Hepatocyte (in vitro differentiated cells): ENCODE measurements at regions not wholly inside any gene's neighbourhood (a gene's known extent, or its start where the extent isn't known, plus 50 kb on each side); places are given as distances from the start of the nearest gene placed in this dataset.

Experiments
- DNase-seq: peaks from one replicate; pipeline ENCODE4 v3.0.0-alpha.2; 2016; ENCODE audit warnings: low spot score
- H2AFZ ChIP-seq: fragments of 200-600 bp; sonication (generic); 2 replicates; pipeline ENCODE4 v1.6.0; 2016; ENCODE audit warnings: antibody characterized with exemption, mild to moderate bottlenecking
- H3K27ac ChIP-seq: fragments of 200-600 bp; sonication (generic); 2 replicates; pipeline ENCODE4 v1.5.1; 2016; ENCODE audit warnings: mild to moderate bottlenecking
- H3K27me3 ChIP-seq: fragments of 200-600 bp; sonication (generic); 2 replicates; pipeline ENCODE4 v1.6.1; 2016
- H3K36me3 ChIP-seq: fragments of 200-600 bp; sonication (generic); replicated peaks from 2 replicates; pipeline ENCODE4 v1.5.1; 2016; ENCODE audit warnings: low read depth; ENCODE audit not compliant: insufficient read depth
- H3K4me1 ChIP-seq: fragments of 200-600 bp; sonication (generic); 2 replicates; pipeline ENCODE4 v1.5.1; 2016; ENCODE audit warnings: mild to moderate bottlenecking, moderate library complexity; ENCODE audit not compliant: insufficient read depth
- H3K4me2 ChIP-seq: fragments of 200-600 bp; sonication (generic); 2 replicates; pipeline ENCODE4 v1.6.0; 2016
- H3K4me3 ChIP-seq: fragments of 200-600 bp; sonication (generic); 2 replicates; pipeline ENCODE4 v1.5.1; 2016; ENCODE audit warnings: mild to moderate bottlenecking
- H3K79me2 ChIP-seq: fragments of 200-600 bp; sonication (generic); 2 replicates; pipeline ENCODE4 v1.6.0; 2017; ENCODE audit warnings: mild to moderate bottlenecking
- H3K9me2 ChIP-seq: fragments of 200-600 bp; sonication (generic); replicated peaks from 2 replicates; pipeline ENCODE4 v1.6.0; 2017; ENCODE audit warnings: mild to moderate bottlenecking; ENCODE audit not compliant: insufficient read depth
- H3K9me3 ChIP-seq: fragments of 200-600 bp; sonication (generic); 2 replicates; pipeline ENCODE4 v1.5.1; 2016; ENCODE audit warnings: low read depth, mild to moderate bottlenecking
- H4K20me1 ChIP-seq: fragments of 200-600 bp; sonication (generic); 2 replicates; pipeline ENCODE4 v1.6.0; 2016; ENCODE audit warnings: mild to moderate bottlenecking; ENCODE audit not compliant: insufficient read depth, poor library complexity, severe bottlenecking
- CTCF ChIP-seq: fragments of 200-600 bp; sonication (generic); IDR thresholded peaks from 2 replicates; pipeline ENCODE4 v1.5.1; 2016; ENCODE audit warnings: antibody characterized with exemption, mild to moderate bottlenecking; ENCODE audit not compliant: poor library complexity
- EZH2 ChIP-seq: fragments of 200-600 bp; sonication (generic); IDR thresholded peaks from 2 replicates; pipeline ENCODE4 v1.6.1; 2016; ENCODE audit warnings: antibody characterized with exemption, mild to moderate bottlenecking, borderline replicate concordance
- EZH2phosphoT487 ChIP-seq: fragments of 200-600 bp; sonication (generic); IDR thresholded peaks from one replicate; pipeline ENCODE4 v1.6.1; 2018; ENCODE audit warnings: antibody characterized with exemption, mild to moderate bottlenecking, low read depth, moderate library complexity; ENCODE audit not compliant: unreplicated experiment, severe bottlenecking
- WGBS: methylation state at CpG from one replicate; pipeline ENCODE4 v1.1.6; 2016; ENCODE audit warnings: low lambda C conversion rate; ENCODE audit errors: missing lambda C conversion rate; 5-methylcytosine and 5-hydroxymethylcytosine counted together

- 62% methylated on average over 4 of the region's 4 CpGs for WGBS
Measured at GRCh38 chr20:6384380-6384779, 261.6 kb upstream of the FERMT1 start.

GRCh38 chr20:6381887-6382286, 259.1 kb upstream of the FERMT1 start:
- H4K20me1 ChIP-seq, result no peaks in the 10 kb centered on the region
- WGBS, result 50% methylated on average over 4 of the region's 4 CpGs
- no peaks in the 10 kb centered on the region for H3K36me3 ChIP-seq
- peak overlapping the region; percentile 71 for H2AFZ ChIP-seq
- H3K79me2 ChIP-seq, result no peaks in the 10 kb centered on the region
- TF ChIP-seq CTCF (peak; percentile 63), EZH2 (no peak), EZH2phosphoT487 (no peak)
- no peak overlapping the region for H3K4me3 ChIP-seq
- peak overlapping the region; percentile 61 for H3K4me2 ChIP-seq
- no peaks in the 10 kb centered on the region for H3K9me3 ChIP-seq
- peaks cover 4% of the 10 kb centered on the region for H3K4me1 ChIP-seq
- DNase-seq, result peak; percentile 57
- H3K27ac ChIP-seq, result peak overlapping the region; percentile 40
- H3K9me2 ChIP-seq, result no peaks in the 10 kb centered on the region
- H3K27me3 ChIP-seq, result no peaks in the 10 kb centered on the region

More at GRCh38 chr20:6384380-6384779, 261.6 kb upstream of the FERMT1 start:
- no peak for TF ChIP-seq EZH2
- TF ChIP-seq EZH2phosphoT487, result no peak
- no peak for TF ChIP-seq CTCF
- Histone ChIP-seq H3K27me3 (no peaks in the 10 kb centered on the region), H3K4me1 (peaks cover 4% of the 10 kb centered on the region), H3K4me3 (no peak overlapping the region), H3K36me3 (no peaks in the 10 kb centered on the region), H4K20me1 (no peaks in the 10 kb centered on the region), H3K27ac (no peak overlapping the region), H3K79me2 (no peaks in the 10 kb centered on the region), H3K9me3 (no peaks in the 10 kb centered on the region), H2AFZ (no peak overlapping the region), H3K4me2 (no peak overlapping the region), H3K9me2 (no peaks in the 10 kb centered on the region)
- DNase-seq, result no peak

- no peak for DNase-seq
- H3K27ac ChIP-seq, result no peak overlapping the region
- H2AFZ ChIP-seq, result no peak overlapping the region
- no peak overlapping the region for H3K4me2 ChIP-seq
- H3K27me3 ChIP-seq, result no peaks in the 10 kb centered on the region
- H3K4me1 ChIP-seq, result no peaks in the 10 kb centered on the region
- H3K9me2 ChIP-seq, result no peaks in the 10 kb centered on the region
- no peak overlapping the region for H3K4me3 ChIP-seq
- H3K79me2 ChIP-seq, result no peaks in the 10 kb centered on the region
- TF ChIP-seq CTCF (no peak), EZH2 (no peak), EZH2phosphoT487 (no peak)
- H4K20me1 ChIP-seq, result no peaks in the 10 kb centered on the region
- no peaks in the 10 kb centered on the region for H3K36me3 ChIP-seq
- no peaks in the 10 kb centered on the region for H3K9me3 ChIP-seq
Measured at GRCh38 chr20:6362245-6362644, 239.4 kb upstream of the FERMT1 start.

- TF ChIP-seq CTCF (no peak), EZH2 (no peak), EZH2phosphoT487 (no peak)
- Histone ChIP-seq H3K9me2 (no peaks in the 10 kb centered on the region), H4K20me1 (no peaks in the 10 kb centered on the region), H3K27ac (no peak overlapping the region), H2AFZ (no peak overlapping the region), H3K36me3 (no peaks in the 10 kb centered on the region), H3K4me1 (no peaks in the 10 kb centered on the region), H3K4me2 (no peak overlapping the region), H3K79me2 (no peaks in the 10 kb centered on the region), H3K27me3 (no peaks in the 10 kb centered on the region), H3K9me3 (no peaks in the 10 kb centered on the region), H3K4me3 (no peak overlapping the region)
- DNase-seq, result no peak
- WGBS, result 83% methylated on average over 5 of the region's 5 CpGs
Measured at GRCh38 chr20:6360766-6361165, 237.9 kb upstream of the FERMT1 start.
